HepG2 (cell line): ENCODE measurements at regions not wholly inside any gene's neighbourhood (a gene's known extent, or its start where the extent isn't known, plus 50 kb on each side); places are given as distances from the start of the nearest gene placed in this dataset.

Experiments used
- ATAC-seq: fragments of 200-7000 bp; cut with Tn5 transposase; 3 replicates; pipeline ENCODE4 v1.9.1; 2020; ENCODE audit warnings: mild to moderate bottlenecking, moderate library complexity
- BruUV-seq: library from RNA; stranded (reverse); fragments of 400-500 nt; replicated peaks from 2 replicates; lab custom pipeline; 2021; lab: Mats Ljungman, UMichigan
- CTCF ChIA-PET: fragments of 300-600 bp; formaldehyde crosslinking; extraction: SDS; loops from one replicate; lab custom pipeline; 2021; ENCODE audit warnings: low total read pairs, inconsistent platforms, low intra/inter-chr PET ratio; lab: Yijun Ruan, JAX
- POLR2A ChIA-PET: fragments of 350-600 bp; sonication (Branson Sonifier 250); formaldehyde crosslinking; loops from one replicate; lab custom pipeline; 2020; ENCODE audit warnings: antibody characterized with exemption, inconsistent platforms; lab: Yijun Ruan, JAX
- DNase-seq: peaks from one replicate; pipeline ENCODE4 v3.0.0-alpha.2; 2015; ENCODE audit warnings: low spot score
- FAIRE-seq: peaks from 3 replicates; lab custom pipeline; 2011; peaks lifted over from hg19 to GRCh38; lab: Jason Lieb, UNC
- H2AFZ ChIP-seq: one replicate; pipeline ENCODE4 v1.6.1; 2011; ENCODE audit warnings: low read length, inconsistent platforms
- H3K27ac ChIP-seq: fragments of 300-600 bp; 3 replicates; pipeline ENCODE4 v1.8.0; 2011; ENCODE audit warnings: mixed run types, mild to moderate bottlenecking, mixed read lengths, low read length, inconsistent platforms; ENCODE audit not compliant: insufficient read depth; ENCODE audit errors: extremely low read length
- H3K27me3 ChIP-seq, 2 experiments: fragments of 200-600 bp in 1 of 2; 2 replicates in 1 of 2; 3 replicates in 1 of 2; pipeline versions ENCODE4 v1.6.0 to v1.8.0; 2011; ENCODE audit warnings: low read length in 2 of 2, mild to moderate bottlenecking in 2 of 2, moderate library complexity in 2 of 2, inconsistent platforms in 1 of 2; ENCODE audit not compliant: insufficient read depth in 2 of 2, control insufficient read depth in 1 of 2
- H3K36me3 ChIP-seq, 2 experiments: fragments of 200-600 bp in 1 of 2; replicated peaks in 1 of 2; 2 replicates in 1 of 2; 3 replicates in 1 of 2; pipeline versions ENCODE4 v1.5.1 to v1.8.0; 2011; ENCODE audit warnings: low read length in 2 of 2, inconsistent platforms in 1 of 2; ENCODE audit not compliant: insufficient read depth in 2 of 2, control insufficient read depth in 1 of 2
- H3K4me1 ChIP-seq: 2 replicates; pipeline ENCODE4 v1.5.1; 2012; ENCODE audit warnings: low read length, inconsistent platforms; ENCODE audit not compliant: insufficient read depth
- H3K4me2 ChIP-seq: 2 replicates; pipeline ENCODE4 v1.6.0; 2011; ENCODE audit warnings: low read depth, low read length, inconsistent platforms
- H3K4me3 ChIP-seq, 3 experiments: fragments of 200-600 bp in 1 of 3; sonication (generic), shearing (Covaris generic) in 1 of 3; replicated peaks in 1 of 3; 2 replicates each; pipeline ENCODE4 v1.5.1; 2011 to 2016; ENCODE audit warnings: low read length in 3 of 3, inconsistent platforms in 2 of 3, low read depth in 2 of 3, mild to moderate bottlenecking in 2 of 3, control low read depth in 1 of 3, mixed read lengths in 1 of 3; ENCODE audit not compliant: insufficient read depth in 1 of 3
- H3K79me2 ChIP-seq: one replicate; pipeline ENCODE4 v1.6.1; 2011; ENCODE audit warnings: low read length, inconsistent platforms; ENCODE audit not compliant: insufficient read depth
- H3K9ac ChIP-seq: 2 replicates; pipeline ENCODE4 v1.6.0; 2011; ENCODE audit warnings: mild to moderate bottlenecking, low read depth, low read length, inconsistent platforms; ENCODE audit not compliant: insufficient read depth
- H3K9me3 ChIP-seq: 2 replicates; pipeline ENCODE4 v1.5.1; 2012; ENCODE audit warnings: mild to moderate bottlenecking, low read length
- H4K20me1 ChIP-seq: 2 replicates; pipeline ENCODE4 v1.6.0; 2011; ENCODE audit warnings: inconsistent platforms, mild to moderate bottlenecking, low read length, moderate library complexity; ENCODE audit not compliant: insufficient read depth
- ATF2 ChIP-seq: sonication (generic); formaldehyde crosslinking; IDR thresholded peaks from 2 replicates; pipeline ENCODE4 v1.4.0; 2020; ENCODE audit warnings: missing genetic modification reagents
- CEBPZ ChIP-seq: IDR thresholded peaks from 2 replicates; pipeline ENCODE4 v1.6.1; 2012; ENCODE audit warnings: low read length, improper control_type of control experiment
- ZFX ChIP-seq: sonication (generic); formaldehyde crosslinking; IDR thresholded peaks from 2 replicates; pipeline ENCODE4 v1.4.0; 2020; ENCODE audit warnings: mild to moderate bottlenecking, low read depth, missing genetic modification reagents, moderate library complexity
- ZNF724P ChIP-seq: sonication (generic); formaldehyde crosslinking; IDR thresholded peaks from 2 replicates; pipeline ENCODE4 v1.8.0; 2022; ENCODE audit warnings: missing genetic modification reagents, borderline replicate concordance
- ZNF816 ChIP-seq: sonication (generic); formaldehyde crosslinking; IDR thresholded peaks from 2 replicates; pipeline ENCODE4 v1.8.0; 2022; ENCODE audit warnings: missing genetic modification reagents, mild to moderate bottlenecking, borderline replicate concordance
- WGBS: methylation state at CpG from one replicate; pipeline ENCODE4 v1.1.6; 2017; ENCODE audit warnings: low lambda C conversion rate; 5-methylcytosine and 5-hydroxymethylcytosine counted together
- in situ Hi-C: cut with HindIII; loops from 2 replicates; pipeline ENCODE4 v1.10.0; 2017; ENCODE audit warnings: low pct_unique_long_range_greater_than_20kb; ENCODE audit not compliant: extremely low pct_ligation_motif_present
- intact Hi-C: fragments of 100-400 bp; cut with micrococcal nuclease; formaldehyde crosslinking; loops from one replicate; pipeline ENCODE4 v1.10.0; 2022; ENCODE audit not compliant: unreplicated experiment

GRCh38 chr1:229888157-229888556 lies 178.9 kb upstream of the GALNT2 start:
- no peaks in the 10 kb centered on the region for H3K36me3 ChIP-seq
- TF ChIP-seq ZFX (CRISPR knock-in tag) (no peak), ZNF816 (CRISPR knock-in tag) (no peak), ATF2 (CRISPR knock-in tag) (no peak), CEBPZ (no peak), ZNF724P (CRISPR knock-in tag) (no peak)
- TF ChIP-seq, all 625 proteins: peak for 0
- Histone ChIP-seq H3K4me3 (no peak overlapping the region), H3K27ac (no peak overlapping the region), H3K4me1 (peaks cover 5% of the 10 kb centered on the region), H3K9ac (no peak overlapping the region), H2AFZ (no peak overlapping the region), H4K20me1 (no peaks in the 10 kb centered on the region), H3K27me3 (peaks cover 2 to 3% of the 10 kb centered on the region in 2 experiments; a peak in 2 of 5 replicates), H3K4me2 (no peak overlapping the region), H3K79me2 (no peaks in the 10 kb centered on the region), H3K9me3 (no peaks in the 10 kb centered on the region)
- FAIRE-seq: no peak
- ChIA-PET CTCF (no interaction called here), POLR2A (no interaction called here)
- ATAC-seq: no peak
- intact Hi-C loops: no loop called here
- 30% methylated on average over 2 of the region's 2 CpGs for WGBS
- in situ Hi-C loops: no loop called here
- no peak for DNase-seq
- BruUV-seq: no TSS peak
